WTC11 (cell line): ENCODE measurements at regions not wholly inside any gene's neighbourhood (a gene's known extent, or its start where the extent isn't known, plus 50 kb on each side); places are given as distances from the start of the nearest gene placed in this dataset.

Experiments used
- ATAC-seq: fragments of 200-7000 bp; cut with Tn5 transposase; 2 replicates; pipeline ENCODE4 v1.10.0; 2021; ENCODE audit warnings: mild to moderate bottlenecking, moderate library complexity
- CTCF ChIA-PET: fragments of 300-600 bp; sonication (Branson Sonifier 250); formaldehyde crosslinking; loops from one replicate; lab custom pipeline; 2021; ENCODE audit warnings: antibody characterized with exemption; lab: Charles Lee
- POLR2A ChIA-PET: fragments of 350-600 bp; sonication (Branson Sonifier 250); formaldehyde crosslinking; loops from one replicate; lab custom pipeline; 2021; ENCODE audit warnings: antibody characterized with exemption; lab: Charles Lee
- DNase-seq: peaks from one replicate; pipeline ENCODE4 v3.0.0; 2021; ENCODE audit warnings: low spot score
- H3K27ac Mint-ChIP-seq: 2 replicates; pipeline ENCODE4 v1.8.0; 2021; ENCODE audit warnings: mixed read lengths
- H3K27me3 Mint-ChIP-seq: 2 replicates; pipeline ENCODE4 v1.8.0; 2021; ENCODE audit warnings: low read depth, mild to moderate bottlenecking, moderate library complexity, mixed read lengths
- H3K36me3 Mint-ChIP-seq: 2 replicates; pipeline ENCODE4 v1.8.0; 2021; ENCODE audit warnings: mixed read lengths
- H3K4me1 Mint-ChIP-seq: 2 replicates; pipeline ENCODE4 v1.8.0; 2022; ENCODE audit warnings: mixed read lengths
- H3K4me3 Mint-ChIP-seq: 2 replicates; pipeline ENCODE4 v1.8.0; 2021; ENCODE audit warnings: mild to moderate bottlenecking, moderate library complexity, mixed read lengths
- H3K9me3 Mint-ChIP-seq: 2 replicates; pipeline ENCODE4 v1.8.0; 2021; ENCODE audit warnings: mixed read lengths
- AFF4 ChIP-seq: sonication (generic); formaldehyde crosslinking; IDR thresholded peaks from 2 replicates; pipeline ENCODE4 v1.8.1; 2023; ENCODE audit warnings: mild to moderate bottlenecking, missing genetic modification reagents, borderline replicate concordance
- ATF2 ChIP-seq: sonication (generic); formaldehyde crosslinking; IDR thresholded peaks from 2 replicates; pipeline ENCODE4 v1.8.1; 2022; ENCODE audit warnings: low read depth, missing genetic modification reagents, borderline replicate concordance
- CREB1 ChIP-seq: sonication (generic); formaldehyde crosslinking; IDR thresholded peaks from 2 replicates; pipeline ENCODE4 v1.8.0; 2023; ENCODE audit warnings: mild to moderate bottlenecking, missing genetic modification reagents
- CREM ChIP-seq: sonication (generic); formaldehyde crosslinking; IDR thresholded peaks from 2 replicates; pipeline ENCODE4 v1.8.1; 2022; ENCODE audit warnings: mild to moderate bottlenecking, missing genetic modification reagents, moderate library complexity
- E2F1 ChIP-seq: sonication (generic); formaldehyde crosslinking; IDR thresholded peaks from 2 replicates; pipeline ENCODE4 v1.8.0; 2022; ENCODE audit warnings: mild to moderate bottlenecking, missing genetic modification reagents
- ELF4 ChIP-seq: sonication (generic); formaldehyde crosslinking; IDR thresholded peaks from 2 replicates; pipeline ENCODE4 v1.8.1; 2022; ENCODE audit warnings: low read depth, mild to moderate bottlenecking, moderate library complexity, missing genetic modification reagents
- ESRRA ChIP-seq: sonication (generic); formaldehyde crosslinking; IDR thresholded peaks from 2 replicates; pipeline ENCODE4 v1.8.1; 2022; ENCODE audit warnings: mild to moderate bottlenecking, missing genetic modification reagents, borderline replicate concordance
- FOXP1 ChIP-seq: sonication (generic); formaldehyde crosslinking; IDR thresholded peaks from 2 replicates; pipeline ENCODE4 v1.8.0; 2022; ENCODE audit warnings: missing genetic modification reagents, mild to moderate bottlenecking, moderate library complexity, borderline replicate concordance
- GABPB1 ChIP-seq: sonication (generic); formaldehyde crosslinking; IDR thresholded peaks from 2 replicates; pipeline ENCODE4 v1.8.1; 2023; ENCODE audit warnings: mild to moderate bottlenecking, missing genetic modification reagents
- MAX ChIP-seq: sonication (generic); formaldehyde crosslinking; IDR thresholded peaks from 2 replicates; pipeline ENCODE4 v1.8.0; 2022; ENCODE audit warnings: mild to moderate bottlenecking, missing genetic modification reagents
- PRDM15 ChIP-seq: sonication (generic); formaldehyde crosslinking; IDR thresholded peaks from 2 replicates; pipeline ENCODE4 v1.8.0; 2022; ENCODE audit warnings: missing genetic modification reagents
- RORB ChIP-seq: fragments of 250-450 bp; sonication (Bioruptor Pico); IDR thresholded peaks from 2 replicates; pipeline ENCODE4 v1.9.0; 2021; ENCODE audit warnings: mild to moderate bottlenecking
- SMAD4 ChIP-seq: sonication (generic); formaldehyde crosslinking; IDR thresholded peaks from 2 replicates; pipeline ENCODE4 v1.8.0; 2022; ENCODE audit warnings: mild to moderate bottlenecking, missing genetic modification reagents
- SOX15 ChIP-seq: fragments of 250-450 bp; sonication (Bioruptor Pico); IDR thresholded peaks from 2 replicates; pipeline ENCODE4 v1.9.0; 2021; ENCODE audit warnings: mild to moderate bottlenecking
- SP1 ChIP-seq: sonication (generic); formaldehyde crosslinking; conservative IDR thresholded peaks from 2 replicates; pipeline ENCODE4 v1.8.1; 2022; ENCODE audit warnings: missing genetic modification reagents
- TEAD4 ChIP-seq: sonication (generic); formaldehyde crosslinking; IDR thresholded peaks from 2 replicates; pipeline ENCODE4 v1.8.0; 2022; ENCODE audit warnings: mild to moderate bottlenecking, missing genetic modification reagents
- ZMAT4 ChIP-seq: fragments of 250-450 bp; sonication (Bioruptor Pico); IDR thresholded peaks from 2 replicates; pipeline ENCODE4 v1.9.0; 2021; ENCODE audit warnings: mild to moderate bottlenecking
- ZNF121 ChIP-seq: sonication (generic); formaldehyde crosslinking; IDR thresholded peaks from 2 replicates; pipeline ENCODE4 v1.8.0; 2023; ENCODE audit warnings: missing genetic modification reagents
- ZNF232 ChIP-seq: sonication (generic); formaldehyde crosslinking; IDR thresholded peaks from 2 replicates; pipeline ENCODE4 v1.8.0; 2022; ENCODE audit warnings: mild to moderate bottlenecking, missing genetic modification reagents
- ZNF263 ChIP-seq: sonication (generic); formaldehyde crosslinking; IDR thresholded peaks from 2 replicates; pipeline ENCODE4 v1.8.1; 2022; ENCODE audit warnings: low read depth, mild to moderate bottlenecking, moderate library complexity, missing genetic modification reagents
- ZNF281 ChIP-seq: sonication (generic); formaldehyde crosslinking; IDR thresholded peaks from 2 replicates; pipeline ENCODE4 v1.8.0; 2023; ENCODE audit warnings: mild to moderate bottlenecking, missing genetic modification reagents
- ZNF423 ChIP-seq: fragments of 250-450 bp; sonication (Bioruptor Pico); IDR thresholded peaks from 2 replicates; pipeline ENCODE4 v2.1.2; 2022; ENCODE audit warnings: mild to moderate bottlenecking, moderate library complexity

- peaks cover 11% of the 10 kb centered on the region for H3K4me1 Mint-ChIP-seq
- ChIA-PET CTCF (no interaction called here), POLR2A (no interaction called here)
- no peak for TF ChIP-seq GABPB1
- no peak for TF ChIP-seq MAX (CRISPR knock-in tag)
- TF ChIP-seq ZNF423 (CRISPR knock-in tag) = no peak
- no peak for TF ChIP-seq PRDM15 (CRISPR knock-in tag)
- TF ChIP-seq ZNF121 (CRISPR knock-in tag) = no peak
- no peak for TF ChIP-seq ELF4
- no peaks in the 10 kb centered on the region for H3K9me3 Mint-ChIP-seq
- H3K4me3 Mint-ChIP-seq = no peak overlapping the region
- no peaks in the 10 kb centered on the region for H3K36me3 Mint-ChIP-seq
- no peak for ATAC-seq
- H3K27me3 Mint-ChIP-seq = no peaks in the 10 kb centered on the region; the same call in none of the 2 replicates
- no peak overlapping the region for H3K27ac Mint-ChIP-seq
- no peak for DNase-seq
Observed at GRCh38 chr3:140845882-140846281, 95.8 kb upstream of the SLC25A36 start.

- no peak for ATAC-seq
- CTCF ChIA-PET = no interaction called here
- TF ChIP-seq ZMAT4 (no peak), SMAD4 (CRISPR knock-in tag) (no peak), MAX (CRISPR knock-in tag) (no peak), SOX15 (no peak), FOXP1 (CRISPR knock-in tag) (no peak), ZNF232 (CRISPR knock-in tag) (no peak), TEAD4 (CRISPR knock-in tag) (no peak), SP1 (CRISPR knock-in tag) (no peak), ATF2 (CRISPR knock-in tag) (no peak), ESRRA (CRISPR knock-in tag) (no peak), RORB (CRISPR knock-in tag) (no peak), CREB1 (CRISPR knock-in tag) (no peak), ZNF263 (CRISPR knock-in tag) (no peak), CREM (CRISPR knock-in tag) (no peak), ZNF281 (CRISPR knock-in tag) (no peak), AFF4 (CRISPR knock-in tag) (no peak), E2F1 (CRISPR knock-in tag) (no peak)
- POLR2A ChIA-PET = no interaction called here
- H3K27me3 Mint-ChIP-seq = no peaks in the 10 kb centered on the region; the same call in none of the 2 replicates
- peaks cover 18% of the 10 kb centered on the region for H3K9me3 Mint-ChIP-seq
- H3K36me3 Mint-ChIP-seq = no peaks in the 10 kb centered on the region
- H3K4me1 Mint-ChIP-seq = peaks cover 11% of the 10 kb centered on the region
- H3K4me3 Mint-ChIP-seq = no peak overlapping the region
- H3K27ac Mint-ChIP-seq = no peak overlapping the region
- no peak for DNase-seq
Observed at GRCh38 chr3:140848666-140849065, 93.0 kb upstream of the SLC25A36 start.
